ENCODE measurements at regions not wholly inside any gene's neighbourhood (a gene's known extent, or its start where the extent isn't known, plus 50 kb on each side); places are given as distances from the start of the nearest gene placed in this dataset.

DNA sequence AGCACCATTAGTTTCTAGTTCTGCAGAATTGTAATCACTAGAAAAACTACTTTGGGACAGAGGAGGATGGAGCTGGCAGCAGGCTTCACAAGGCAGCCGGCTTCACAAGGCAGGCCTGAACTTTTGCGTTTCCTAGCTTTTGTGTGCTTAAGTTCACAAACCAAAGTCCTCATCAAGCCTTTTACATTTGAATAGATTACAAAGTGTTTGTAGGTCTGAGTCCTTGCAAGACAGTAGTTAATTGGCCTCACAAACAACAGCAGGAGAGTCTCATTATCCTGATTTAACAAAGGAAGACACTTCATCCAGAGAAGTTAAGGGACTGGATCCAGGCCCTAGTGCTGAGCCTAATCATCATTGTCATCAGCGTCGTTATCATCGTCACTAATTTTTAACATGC is 147.8 kb upstream of the AUTS2 start:
- no peak for ATAC-seq
- Histone ChIP-seq H3K4me1 (no peaks in the 10 kb centered on the region), H3K27me3 (no peaks in the 10 kb centered on the region), H3K9me3 (no peaks in the 10 kb centered on the region), H3K4me3 (no peak overlapping the region), H3K27ac (no peak overlapping the region), H3K36me3 (no peaks in the 10 kb centered on the region)
- TF ChIP-seq, protein P1, sequence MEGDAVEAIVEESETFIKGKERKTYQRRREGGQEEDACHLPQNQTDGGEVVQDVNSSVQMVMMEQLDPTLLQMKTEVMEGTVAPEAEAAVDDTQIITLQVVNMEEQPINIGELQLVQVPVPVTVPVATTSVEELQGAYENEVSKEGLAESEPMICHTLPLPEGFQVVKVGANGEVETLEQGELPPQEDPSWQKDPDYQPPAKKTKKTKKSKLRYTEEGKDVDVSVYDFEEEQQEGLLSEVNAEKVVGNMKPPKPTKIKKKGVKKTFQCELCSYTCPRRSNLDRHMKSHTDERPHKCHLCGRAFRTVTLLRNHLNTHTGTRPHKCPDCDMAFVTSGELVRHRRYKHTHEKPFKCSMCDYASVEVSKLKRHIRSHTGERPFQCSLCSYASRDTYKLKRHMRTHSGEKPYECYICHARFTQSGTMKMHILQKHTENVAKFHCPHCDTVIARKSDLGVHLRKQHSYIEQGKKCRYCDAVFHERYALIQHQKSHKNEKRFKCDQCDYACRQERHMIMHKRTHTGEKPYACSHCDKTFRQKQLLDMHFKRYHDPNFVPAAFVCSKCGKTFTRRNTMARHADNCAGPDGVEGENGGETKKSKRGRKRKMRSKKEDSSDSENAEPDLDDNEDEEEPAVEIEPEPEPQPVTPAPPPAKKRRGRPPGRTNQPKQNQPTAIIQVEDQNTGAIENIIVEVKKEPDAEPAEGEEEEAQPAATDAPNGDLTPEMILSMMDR (IDR thresholded peaks at IDR 0.05), result no peak
- no peak for TF ChIP-seq POLR2A (IDR thresholded peaks at IDR 0.05)
- DNase-seq, result no peak
- 65% methylated on average over 5 of the region's 5 CpGs for WGBS (ENCODE audit: insufficient coverage, low coverage, low lambda C conversion rate, missing lambda C conversion rate)
- intact Hi-C loops (cut with DNase I), result no loop called here

DNA sequence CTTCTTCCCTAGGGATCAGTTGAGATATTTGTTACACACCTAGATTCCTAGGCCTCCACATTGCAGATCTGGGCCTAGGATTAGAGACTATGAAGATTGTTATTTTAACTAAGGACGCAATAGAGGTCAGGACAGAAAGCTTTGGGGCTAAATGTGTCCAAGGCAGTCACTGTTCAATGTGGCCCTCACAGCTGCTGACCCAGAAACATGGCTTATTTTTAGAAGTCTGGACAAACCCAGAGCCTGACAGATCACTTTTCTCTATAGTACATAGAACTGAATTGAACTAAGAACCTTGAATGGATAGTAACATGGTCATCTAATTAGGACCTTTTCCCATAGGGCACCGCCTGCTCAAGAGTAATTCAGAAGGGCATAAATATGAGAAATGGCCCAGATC is 146.6 kb upstream of the AUTS2 start:
- ATAC-seq (no peak), DNase-seq (no peak)
- intact Hi-C loops (cut with DNase I), result no loop called here
- H3K4me1 ChIP-seq, result no peaks in the 10 kb centered on the region
- no peak overlapping the region for H3K4me3 ChIP-seq
- WGBS (ENCODE audit: insufficient coverage, low coverage, low lambda C conversion rate, missing lambda C conversion rate), result 86% methylated on average over 2 of the region's 2 CpGs
- no peaks in the 10 kb centered on the region for H3K27me3 ChIP-seq
- H3K27ac ChIP-seq, result no peak overlapping the region
- H3K9me3 ChIP-seq, result no peaks in the 10 kb centered on the region
- H3K36me3 ChIP-seq, result no peaks in the 10 kb centered on the region
- TF ChIP-seq, protein P1 (IDR thresholded peaks at IDR 0.05), result no peak
- TF ChIP-seq POLR2A (IDR thresholded peaks at IDR 0.05), result no peak

DNA sequence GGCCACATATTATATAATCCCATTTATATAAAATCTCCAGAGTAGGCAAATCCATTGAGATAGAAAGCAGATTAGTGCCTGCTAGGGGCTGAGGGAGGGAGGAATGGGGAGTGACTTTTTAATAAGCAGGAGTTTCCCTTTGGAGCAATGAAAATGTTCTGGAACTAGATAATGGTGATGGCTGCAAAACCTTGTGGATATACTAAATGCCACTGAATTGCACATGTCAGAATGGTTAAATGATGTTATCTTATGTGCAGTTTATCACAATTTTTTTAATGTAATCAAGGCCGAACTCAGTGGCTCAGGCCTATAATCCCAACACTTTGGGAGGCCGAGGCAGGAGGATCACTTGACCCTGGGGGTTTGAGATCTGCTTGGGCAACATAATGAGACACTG is 145.5 kb upstream of the AUTS2 start:
- Histone ChIP-seq H3K27ac (no peak overlapping the region), H3K36me3 (no peaks in the 10 kb centered on the region), H3K4me1 (no peaks in the 10 kb centered on the region), H3K9me3 (no peaks in the 10 kb centered on the region), H3K4me3 (no peak overlapping the region), H3K27me3 (no peaks in the 10 kb centered on the region)
- no peak for ATAC-seq
- 100% methylated on average over 1 of the region's 2 CpGs for WGBS (ENCODE audit: insufficient coverage, low coverage, low lambda C conversion rate, missing lambda C conversion rate)
- intact Hi-C loops (cut with DNase I), result no loop called here
- TF ChIP-seq, protein P1 (IDR thresholded peaks at IDR 0.05), result no peak
- no peak for TF ChIP-seq POLR2A (IDR thresholded peaks at IDR 0.05)
- DNase-seq, result no peak

DNA sequence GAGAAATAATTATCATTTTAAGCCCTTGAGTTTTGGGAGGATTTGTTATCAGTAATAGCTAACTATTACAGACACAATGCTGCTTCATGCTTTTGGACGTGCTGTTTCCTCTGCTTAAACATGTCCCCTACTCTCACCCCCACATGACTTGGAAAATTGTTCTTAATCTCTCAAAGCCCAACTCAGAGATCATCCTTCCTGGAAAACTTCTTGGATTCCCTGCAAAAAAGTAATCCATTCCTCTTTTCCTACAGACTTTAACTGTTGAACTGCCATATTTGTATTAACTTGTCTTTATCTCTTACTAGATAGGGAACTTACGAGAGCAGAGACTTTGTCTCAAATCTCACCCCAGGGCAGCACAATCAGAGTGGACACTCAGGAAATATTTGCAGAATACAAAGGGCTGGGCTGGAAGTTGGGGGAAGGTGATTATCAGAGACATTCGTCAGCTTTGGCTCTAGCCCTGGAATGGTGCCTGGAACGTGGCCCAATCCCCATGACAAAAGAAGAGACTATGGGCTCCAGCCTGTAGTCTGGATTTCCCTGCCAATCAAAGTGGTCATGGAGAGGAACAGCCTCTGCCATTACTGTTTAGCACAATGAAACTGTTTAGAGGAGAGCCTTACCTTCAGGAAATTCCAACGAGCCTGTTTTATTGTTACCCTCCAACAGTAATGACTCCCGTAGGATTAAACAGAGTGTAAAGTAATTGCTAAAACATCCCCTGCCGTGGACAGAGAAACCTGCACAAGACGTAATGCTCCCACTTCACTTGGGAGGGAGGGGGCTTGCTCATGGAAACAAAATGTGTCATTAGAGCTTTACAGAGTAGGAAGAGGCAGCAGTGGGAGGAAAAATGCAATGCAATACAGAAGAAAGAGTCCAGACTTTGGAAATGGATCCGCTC is 140.4 kb upstream of the AUTS2 start:
- H3K36me3 ChIP-seq, result no peaks in the 10 kb centered on the region
- no peak overlapping the region for H3K4me3 ChIP-seq
- DNase-seq (peak; percentile 68 to 71 (median 69)), ATAC-seq (peak; percentile 74 to 98 (median 89))
- 29% methylated on average over 8 of the region's 9 CpGs for WGBS (ENCODE audit: insufficient coverage, low coverage, low lambda C conversion rate, missing lambda C conversion rate)
- TF ChIP-seq, protein P1 (IDR thresholded peaks at IDR 0.05), result no peak
- no peak for TF ChIP-seq POLR2A (IDR thresholded peaks at IDR 0.05)
- H3K27ac ChIP-seq, result no peak overlapping the region
- intact Hi-C loops (cut with DNase I), result no loop called here
- H3K27me3 ChIP-seq, result no peaks in the 10 kb centered on the region
- no peaks in the 10 kb centered on the region for H3K9me3 ChIP-seq
- no peaks in the 10 kb centered on the region for H3K4me1 ChIP-seq
